HepG2 (cell line): ENCODE measurements at regions not wholly inside any gene's neighbourhood (a gene's known extent, or its start where the extent isn't known, plus 50 kb on each side); places are given as distances from the start of the nearest gene placed in this dataset.

Experiments used
- CTCF ChIP-seq: sonication (generic); formaldehyde crosslinking; IDR thresholded peaks from 2 replicates; pipeline ENCODE4 v1.5.0; 2020; ENCODE audit warnings: mild to moderate bottlenecking, missing genetic modification reagents, moderate library complexity
- EP300 ChIP-seq, 3 experiments: sonication (generic) in 1 of 3; formaldehyde crosslinking in 1 of 3; IDR thresholded peaks; 2 replicates each; pipeline versions ENCODE4 v1.5.1 to v1.6.1; 2011 to 2020; ENCODE audit warnings: low read depth in 2 of 3, low read length in 2 of 3, borderline replicate concordance in 1 of 3, improper control_type of control experiment in 1 of 3, mild to moderate bottlenecking in 1 of 3, missing genetic modification reagents in 1 of 3, moderate library complexity in 1 of 3
- HMGXB4 ChIP-seq, 2 experiments: sonication (generic) in 1 of 2; formaldehyde crosslinking in 1 of 2; IDR thresholded peaks; 2 replicates each; pipeline versions ENCODE4 v1.4.0 to v1.6.1; 2018 to 2020; ENCODE audit warnings: missing genetic modification reagents in 2 of 2, borderline replicate concordance in 1 of 2, low read depth in 1 of 2, mild to moderate bottlenecking in 1 of 2, missing biosample characterization in 1 of 2
- PRDM10 ChIP-seq: sonication (generic); formaldehyde crosslinking; IDR thresholded peaks from 2 replicates; pipeline ENCODE4 v1.4.0; 2020; ENCODE audit warnings: low read depth, missing genetic modification reagents
- ZNF430 ChIP-seq: sonication (generic); formaldehyde crosslinking; IDR thresholded peaks from 2 replicates; pipeline ENCODE4 v1.9.0; 2021; ENCODE audit warnings: mild to moderate bottlenecking, missing genetic modification reagents
- ZNF879 ChIP-seq: sonication (generic); formaldehyde crosslinking; IDR thresholded peaks from 2 replicates; pipeline ENCODE4 v1.8.1; 2023; ENCODE audit warnings: missing genetic modification reagents

- TF ChIP-seq CTCF (CRISPR knock-in tag) (no peak), HMGXB4 (CRISPR knock-in tag; IDR thresholded peaks at IDR 0.05; ENCODE audit: borderline replicate concordance in 1 of 2, low read depth in 1 of 2) (no peak), ZNF430 (CRISPR knock-in tag) (no peak), EP300 (IDR thresholded peaks at IDR 0.05; ENCODE audit: low read depth in 2 of 2, low read length in 2 of 2) (no peak), EP300 (CRISPR knock-in tag; IDR thresholded peaks at IDR 0.05; ENCODE audit: borderline replicate concordance) (no peak), ZNF879 (no peak), PRDM10 (CRISPR knock-in tag) (no peak)
Measured at GRCh38 chr3:170692720-170693119, 106.8 kb upstream of the SLC7A14 start.
